ENCODE measurements at regions not wholly inside any gene's neighbourhood (a gene's known extent, or its start where the extent isn't known, plus 50 kb on each side); places are given as distances from the start of the nearest gene placed in this dataset.
"Not testable (repeated sequence)": the region's sequence is repeated elsewhere in the genome, so short reads cannot be mapped to it uniquely, and the experiment has no call there.

DNA sequence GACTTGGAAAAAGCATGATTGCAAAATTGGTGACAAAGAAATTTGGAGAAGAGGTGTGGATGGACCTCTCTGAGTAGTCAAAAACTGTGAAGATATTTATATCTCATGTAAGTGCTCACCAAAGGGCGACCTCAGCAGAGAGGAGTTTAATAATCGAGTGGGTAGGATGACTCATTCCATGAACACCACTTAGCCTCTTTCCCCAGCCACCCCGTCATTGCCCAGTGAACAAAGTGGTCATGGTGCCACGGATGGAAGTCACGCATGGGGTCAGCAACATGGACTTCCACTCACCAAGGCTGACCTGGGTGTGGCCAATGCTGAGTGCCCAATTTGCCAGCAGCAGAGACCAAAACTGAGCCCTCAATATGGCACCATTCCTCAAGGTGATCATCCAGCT lies 997.4 kb upstream of the GYPC start:
- no peak for DNase-seq (ENCODE audit: extremely low spot score, insufficient read length, low read depth)

DNA sequence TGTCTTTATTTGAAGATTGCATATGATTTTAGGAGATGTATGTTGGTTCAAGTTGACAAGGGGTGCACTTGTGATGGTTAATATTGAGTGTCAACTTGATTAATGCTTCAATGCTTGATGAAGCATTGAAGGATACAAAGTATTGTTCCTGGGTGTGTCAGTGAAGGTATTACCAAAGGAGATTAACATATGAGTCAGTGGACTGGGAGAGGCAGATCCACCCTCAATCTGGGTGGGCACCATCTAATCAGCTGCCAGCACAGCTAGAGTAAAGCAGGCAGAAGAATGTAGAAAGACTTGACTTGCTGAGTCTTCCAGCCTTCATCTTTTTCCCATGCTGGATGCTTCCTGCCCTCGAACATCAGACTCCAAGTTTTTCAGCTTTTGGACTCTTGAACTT lies 995.6 kb upstream of the GYPC start:
- not testable (repeated sequence) for FAIRE-seq; DNase-seq (ENCODE audit: extremely low spot score, insufficient read length, low read depth)

More for the DNA sequence above, 997.4 kb upstream of the GYPC start:
- no peak for FAIRE-seq

DNA sequence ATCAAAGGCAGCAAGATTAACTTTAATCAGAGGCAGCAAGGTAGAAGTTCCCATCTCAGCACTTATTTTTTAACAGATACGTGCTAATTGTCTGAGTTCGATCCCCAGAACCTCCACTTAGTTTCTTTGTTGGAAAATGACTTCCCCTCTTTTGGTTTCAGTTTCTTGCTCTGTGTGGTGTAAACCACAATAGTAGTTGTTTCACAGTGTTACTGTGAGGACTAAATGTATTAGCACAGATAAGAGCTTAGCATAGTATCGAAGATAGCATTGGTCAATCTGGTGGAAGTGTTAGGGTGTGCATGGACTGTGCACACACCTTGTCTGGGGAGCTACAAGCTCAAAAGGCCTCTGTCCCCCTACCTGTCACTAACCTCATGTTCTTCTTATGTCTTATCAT lies 988.3 kb upstream of the GYPC start:
- no peak for FAIRE-seq

DNA sequence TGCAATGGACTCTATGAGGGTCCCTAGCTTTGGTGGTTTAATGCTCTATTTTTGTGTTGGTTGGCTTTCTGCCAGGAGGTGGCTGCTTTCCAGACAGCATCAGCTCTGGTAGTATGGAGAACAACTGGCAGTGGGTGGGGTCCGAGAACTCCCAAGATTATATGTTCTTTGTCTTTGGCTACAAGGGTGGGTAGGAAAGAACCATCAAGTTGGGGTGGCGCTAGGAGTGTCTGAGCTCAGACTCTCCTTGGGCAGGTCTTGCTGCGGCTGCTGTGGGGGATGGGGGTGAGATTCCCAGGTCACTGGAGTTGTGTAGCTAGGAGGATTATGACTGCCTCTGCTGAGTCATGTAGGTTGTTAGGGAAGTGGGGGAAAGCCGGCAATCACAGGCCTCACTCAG lies 976.1 kb upstream of the GYPC start:
- FAIRE-seq (no peak), DNase-seq (ENCODE audit: extremely low spot score, insufficient read length, low read depth) (no peak)

More for the DNA sequence above, 988.3 kb upstream of the GYPC start:
- DNase-seq (ENCODE audit: extremely low spot score, insufficient read length, low read depth) = no peak

DNA sequence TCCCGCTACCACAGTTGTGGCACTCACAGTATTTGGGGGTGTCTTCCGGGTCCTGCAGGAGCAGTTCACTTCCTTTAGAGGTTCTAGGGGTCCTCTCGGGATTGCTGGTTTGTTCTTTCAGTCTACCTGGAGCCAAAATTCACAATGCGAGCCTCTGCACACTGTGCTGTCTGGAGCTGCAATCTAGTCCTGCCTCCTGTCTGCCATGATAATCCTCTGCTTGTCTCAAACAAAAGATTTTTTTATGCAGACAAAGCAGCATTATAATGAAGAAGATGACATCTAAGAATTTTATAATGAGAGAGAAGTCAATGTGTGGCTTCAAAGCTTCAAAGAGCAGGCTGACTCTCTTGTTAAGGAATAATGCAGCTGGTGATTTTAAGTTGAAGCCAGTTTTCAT lies 975.1 kb upstream of the GYPC start:
- DNase-seq (ENCODE audit: extremely low spot score, insufficient read length, low read depth) (no peak), FAIRE-seq (no peak)

DNA sequence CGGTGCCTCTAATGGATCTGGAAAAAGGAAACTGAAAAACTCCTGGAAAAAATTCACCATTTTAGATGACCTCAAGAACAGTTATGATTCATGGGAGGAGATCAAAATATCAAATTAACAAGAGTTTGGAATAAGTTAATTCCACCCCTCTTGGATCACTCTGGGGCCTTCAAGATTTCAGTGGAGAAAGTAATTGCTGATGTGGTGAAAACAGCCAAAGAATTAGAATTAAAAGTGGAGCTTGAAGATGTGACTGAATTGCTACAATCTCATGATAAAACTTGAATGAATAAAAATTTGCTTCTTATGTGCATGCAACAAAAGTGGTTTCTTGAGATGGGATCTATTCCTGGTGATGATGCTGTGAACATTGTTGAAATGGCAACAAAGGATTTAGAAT lies 974.4 kb upstream of the GYPC start:
- DNase-seq (ENCODE audit: extremely low spot score, insufficient read length, low read depth) = no peak
- FAIRE-seq = no peak

DNA sequence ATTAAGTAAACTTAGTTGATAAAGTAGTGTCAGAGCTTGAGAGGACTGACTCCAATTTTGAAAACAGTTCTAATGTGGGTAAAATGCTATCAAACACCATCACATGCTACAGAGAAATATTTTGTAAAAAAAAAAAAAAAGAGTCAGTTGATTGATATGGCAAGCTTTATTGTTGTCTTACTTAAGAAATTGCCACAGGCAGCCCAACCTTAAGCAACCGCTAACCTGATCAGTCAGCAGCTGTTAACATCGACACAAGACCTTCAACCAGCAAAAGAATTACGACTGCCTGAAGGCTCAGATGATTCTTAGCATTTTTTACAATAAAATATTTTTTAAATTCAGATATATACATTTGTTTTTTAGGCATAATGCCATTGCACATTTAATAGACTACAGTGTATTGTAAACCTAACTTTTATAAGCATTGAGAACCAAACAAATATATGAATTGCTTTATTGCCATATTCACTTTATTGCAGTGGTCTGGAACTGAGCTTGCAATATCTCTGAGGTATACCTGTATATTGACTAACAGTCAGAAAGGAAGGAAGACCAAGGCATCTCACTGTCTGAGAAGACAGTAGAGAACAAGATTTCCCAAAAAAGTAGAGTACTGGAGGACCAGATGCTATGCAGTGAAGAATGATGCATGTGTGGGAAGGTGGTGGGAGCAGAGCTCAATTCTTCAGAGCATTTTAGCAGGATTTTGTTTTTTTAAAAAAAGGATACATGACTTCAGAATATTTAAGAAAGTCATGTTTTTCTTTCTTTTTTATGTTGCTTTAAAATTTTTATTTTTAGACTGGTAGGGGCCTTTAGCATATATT lies 973.8 kb upstream of the GYPC start:
- no peak for DNase-seq (ENCODE audit: extremely low spot score, insufficient read length, low read depth)
- no peak for FAIRE-seq

DNA sequence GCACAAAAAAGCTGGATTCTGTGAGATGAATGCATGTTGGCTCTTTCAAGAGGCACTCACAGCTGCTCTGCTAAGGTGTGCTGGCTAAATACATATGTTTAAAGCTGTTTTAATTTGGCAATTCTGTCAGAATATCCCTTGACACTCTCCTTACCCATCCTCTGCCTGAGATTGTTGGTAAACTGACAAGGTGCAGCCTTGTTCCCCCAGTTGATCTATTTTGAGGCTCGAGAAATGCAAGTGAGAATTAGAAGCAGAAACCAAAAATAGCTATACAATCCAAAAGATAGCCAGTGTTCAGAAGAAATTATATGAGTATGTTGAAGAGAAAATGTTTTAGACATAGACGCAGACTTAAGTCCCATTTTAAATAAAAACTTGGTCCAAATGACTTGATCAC lies 971.7 kb upstream of the GYPC start:
- no peak for DNase-seq (ENCODE audit: extremely low spot score, insufficient read length, low read depth)
- no peak for FAIRE-seq

DNA sequence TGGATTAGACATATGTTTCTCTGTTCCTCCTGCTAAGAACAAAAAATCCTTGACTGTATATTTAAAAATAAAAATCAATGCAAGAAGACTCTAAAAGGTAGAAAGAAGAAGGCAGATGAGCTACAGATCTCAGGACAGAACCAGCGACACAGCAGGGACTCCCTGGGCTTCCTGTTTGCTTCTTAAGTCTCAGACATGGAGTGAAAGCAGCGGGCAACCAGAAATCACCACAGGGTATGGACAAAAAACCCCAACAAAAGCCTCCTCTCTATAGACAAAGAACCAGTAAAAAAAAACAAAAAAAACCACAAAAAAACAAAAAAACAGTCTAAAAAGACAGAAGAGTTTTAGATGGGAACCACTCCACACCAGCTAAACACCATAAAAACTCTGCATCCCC lies 971.0 kb upstream of the GYPC start:
- DNase-seq (ENCODE audit: extremely low spot score, insufficient read length, low read depth) (no peak), FAIRE-seq (no peak)

DNA sequence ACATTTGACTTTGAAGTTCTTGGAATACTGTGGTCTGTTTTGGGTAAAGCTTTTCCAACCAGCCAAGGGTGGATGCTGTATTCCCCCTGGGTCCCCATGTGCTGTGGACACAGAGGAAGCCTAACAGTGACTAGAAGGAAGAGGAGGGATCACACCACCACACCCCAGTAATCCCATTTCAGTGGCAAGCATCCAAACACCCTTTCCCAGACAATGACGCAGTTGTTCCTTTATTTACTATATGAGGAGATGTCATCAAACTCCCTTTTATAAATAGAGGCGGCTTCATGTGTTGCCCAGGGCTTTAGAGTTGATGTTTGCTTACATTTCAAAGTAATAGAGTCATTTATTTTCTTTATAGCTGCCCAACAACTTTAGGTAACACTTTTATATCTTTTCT lies 959.4 kb upstream of the GYPC start:
- DNase-seq (ENCODE audit: extremely low spot score, insufficient read length, low read depth) (no peak), FAIRE-seq (no peak)

DNA sequence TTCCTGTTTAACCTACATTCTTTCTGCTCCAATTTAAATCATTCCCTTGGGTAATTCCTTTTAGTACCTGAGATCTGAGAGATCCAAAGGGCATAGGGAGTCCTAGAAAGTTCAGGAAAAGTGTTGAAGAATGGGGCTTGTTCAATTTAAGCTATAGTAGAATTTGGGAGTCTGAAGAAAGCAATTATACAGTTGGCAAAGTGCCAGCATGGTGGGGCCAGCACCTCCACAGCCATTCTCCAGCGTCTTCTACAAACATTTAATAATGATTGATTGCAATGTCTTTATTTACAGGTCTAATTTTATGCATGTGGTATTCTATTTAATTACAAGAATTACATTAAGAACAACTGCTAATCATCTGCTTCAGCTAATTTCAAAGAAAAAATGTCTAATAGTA lies 957.7 kb upstream of the GYPC start:
- no peak for FAIRE-seq
- DNase-seq (ENCODE audit: extremely low spot score, insufficient read length, low read depth) = no peak

DNA sequence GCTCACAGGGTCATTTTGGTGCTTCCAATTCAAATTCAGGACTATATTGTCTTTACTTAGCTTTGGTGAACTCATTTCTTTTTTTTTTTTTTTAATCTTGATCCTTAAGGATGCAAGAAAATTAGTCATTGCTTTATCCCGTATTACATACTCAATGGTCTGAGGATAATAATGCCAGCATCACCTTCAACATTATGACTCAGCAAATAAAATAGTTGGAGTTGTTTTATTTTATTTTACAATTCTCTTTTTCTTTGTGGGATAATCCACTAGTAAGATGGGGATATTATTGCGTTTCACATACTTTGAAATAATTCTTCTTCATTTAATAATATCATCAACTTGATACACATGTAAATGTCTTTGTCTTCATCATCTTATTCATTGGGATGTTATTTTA lies 954.9 kb upstream of the GYPC start:
- FAIRE-seq = no peak
- no peak for DNase-seq (ENCODE audit: extremely low spot score, insufficient read length, low read depth)

DNA sequence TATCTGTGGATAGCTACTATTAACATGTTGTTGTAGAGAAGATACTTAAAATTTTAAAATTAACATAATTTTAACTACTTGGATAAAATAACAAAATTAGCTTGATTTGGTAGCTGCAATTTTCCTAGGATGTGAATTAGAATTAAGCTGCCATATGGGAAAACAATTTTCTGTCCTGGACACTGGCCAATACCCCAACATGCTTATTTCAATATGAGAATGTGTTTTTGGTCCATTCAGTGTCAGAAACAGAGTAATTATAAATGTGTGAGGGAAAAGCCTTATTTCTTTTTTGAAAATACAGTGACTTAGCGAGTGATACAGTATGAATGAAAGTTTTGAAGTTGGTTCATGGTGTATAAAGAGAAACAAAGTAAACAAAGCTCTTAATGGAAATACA lies 948.3 kb upstream of the GYPC start:
- FAIRE-seq (no peak), DNase-seq (ENCODE audit: extremely low spot score, insufficient read length, low read depth) (no peak)

DNA sequence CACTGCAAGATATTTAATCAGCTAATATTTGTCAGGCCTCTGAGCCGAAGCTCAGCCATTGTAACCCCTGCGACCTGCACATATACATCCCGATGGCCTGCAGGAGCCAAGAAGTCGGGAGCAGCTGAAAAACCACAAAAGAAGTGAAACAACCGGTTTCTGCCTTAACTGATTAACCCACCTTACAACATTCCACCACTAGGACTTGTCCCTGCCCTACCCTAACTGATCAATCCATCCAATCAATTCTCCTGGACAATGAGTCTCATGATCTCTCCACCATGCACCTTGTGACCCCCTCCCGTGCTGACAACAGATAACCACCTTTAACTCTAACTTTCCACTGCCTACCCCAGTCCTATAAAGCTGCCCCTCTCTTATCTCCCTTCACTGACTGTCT lies 945.4 kb upstream of the GYPC start:
- FAIRE-seq (no peak), DNase-seq (ENCODE audit: extremely low spot score, insufficient read length, low read depth) (no peak)

DNA sequence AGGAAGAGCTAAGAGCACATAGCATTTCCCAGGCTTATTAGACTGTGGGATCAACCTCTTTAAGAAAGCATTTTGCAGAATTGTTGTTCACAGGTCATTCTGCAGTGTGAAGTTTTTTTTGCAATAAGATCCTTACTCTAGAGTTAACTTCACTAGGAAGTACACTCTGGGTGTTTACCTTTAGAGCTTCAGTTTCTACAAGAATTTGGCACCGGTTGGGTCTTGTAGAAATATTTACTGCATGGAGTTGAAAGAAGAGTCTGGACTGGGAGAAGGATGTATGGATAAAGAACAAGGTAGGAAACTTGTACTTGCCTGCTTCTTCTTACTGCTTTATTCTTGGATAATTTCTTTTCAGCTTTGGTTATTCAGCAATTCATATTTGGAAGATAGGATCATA lies 944.9 kb upstream of the GYPC start:
- FAIRE-seq = no peak
- DNase-seq (ENCODE audit: extremely low spot score, insufficient read length, low read depth) = no peak

DNA sequence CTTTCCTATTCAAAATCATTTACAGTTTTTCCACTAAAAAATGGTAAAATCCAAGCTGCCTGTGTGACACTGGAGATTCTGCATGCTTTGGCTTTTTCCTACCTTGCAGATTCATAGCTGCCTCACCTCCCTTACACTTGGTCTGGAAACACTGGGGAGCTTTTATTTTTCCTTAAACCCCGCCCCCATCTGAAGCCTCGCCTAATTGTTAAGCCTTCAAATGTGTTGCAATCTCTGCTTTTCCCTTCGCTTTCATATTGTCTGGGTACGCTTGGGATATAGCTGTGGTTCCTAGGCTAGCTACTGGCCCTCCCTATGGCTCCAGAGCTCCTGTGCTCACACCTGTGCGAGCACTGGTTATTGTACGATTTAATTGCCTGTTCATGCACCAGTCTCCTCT lies 942.4 kb upstream of the GYPC start:
- DNase-seq (ENCODE audit: extremely low spot score, insufficient read length, low read depth) (no peak), FAIRE-seq (no peak)

DNA sequence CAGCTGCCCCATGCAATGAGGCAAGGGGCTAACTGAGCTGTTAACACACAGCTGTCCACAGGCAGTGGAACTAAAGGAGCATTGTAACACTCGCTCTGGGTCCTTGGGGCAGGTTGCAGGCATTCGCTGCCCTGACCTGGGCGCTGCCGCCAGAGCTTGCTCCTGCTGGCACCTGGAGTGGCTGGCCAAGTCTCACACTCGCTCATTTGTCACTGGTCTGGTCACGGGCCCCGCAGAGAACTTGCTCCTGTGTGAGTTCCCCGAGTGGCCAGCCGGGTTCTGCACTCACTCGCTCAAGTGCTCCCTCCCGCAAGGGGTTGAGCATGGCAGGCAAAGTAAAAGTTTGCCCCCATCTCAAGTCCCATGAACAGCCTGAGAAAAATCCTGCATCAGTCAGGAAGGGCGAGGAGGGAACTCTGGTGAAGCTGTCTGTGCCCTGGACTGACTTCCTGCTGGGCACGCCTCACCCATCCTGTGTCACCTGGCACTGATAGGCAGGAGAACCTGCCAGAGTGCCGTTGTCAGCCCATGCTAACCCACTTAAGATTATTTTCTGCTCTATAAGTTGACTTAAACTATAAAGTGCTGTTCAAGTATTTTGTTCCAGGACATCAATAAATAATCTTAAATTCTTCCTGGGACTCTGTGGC lies 934.8 kb upstream of the GYPC start:
- DNase-seq (ENCODE audit: extremely low spot score, insufficient read length, low read depth) = no peak
- FAIRE-seq = no peak

DNA sequence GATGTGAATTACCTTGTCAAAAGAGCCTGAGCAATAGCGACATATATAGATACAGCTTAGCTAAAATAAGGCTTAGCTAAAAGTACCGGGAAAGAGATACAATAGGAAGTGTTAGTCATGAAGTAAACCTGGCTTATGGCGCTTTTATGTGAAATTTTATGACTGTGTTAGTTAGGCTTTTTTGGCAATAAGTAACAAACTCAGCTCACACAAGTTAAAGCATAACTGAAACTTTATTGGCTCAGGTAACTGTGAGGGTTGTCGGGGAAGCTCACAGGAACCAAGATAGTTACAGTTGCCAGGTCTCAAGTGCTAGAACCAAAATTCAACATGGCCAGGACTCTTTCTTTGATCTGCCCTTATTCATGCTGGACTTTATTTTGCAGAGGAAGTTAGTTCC lies 925.0 kb upstream of the GYPC start:
- no peak for DNase-seq (ENCODE audit: extremely low spot score, insufficient read length, low read depth)
- FAIRE-seq = no peak

DNA sequence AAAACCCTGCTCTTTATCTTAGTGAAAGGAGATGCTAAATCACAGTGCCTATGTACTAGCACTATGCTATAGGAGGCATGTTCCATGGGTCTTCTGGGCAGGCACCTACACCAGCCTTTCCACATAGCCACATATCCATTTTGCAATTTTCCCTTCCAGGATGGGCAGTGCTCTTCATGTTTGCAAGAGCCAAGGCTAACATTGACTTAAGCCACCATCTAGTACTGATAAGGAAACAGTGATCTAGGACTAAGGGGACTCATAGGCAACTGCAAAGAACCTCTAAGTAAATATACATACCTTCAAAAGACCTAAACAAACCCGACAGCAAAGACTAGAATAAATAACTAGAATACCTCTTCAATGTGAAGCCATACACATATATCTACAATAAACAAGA lies 919.7 kb upstream of the GYPC start:
- FAIRE-seq (no peak), DNase-seq (ENCODE audit: extremely low spot score, insufficient read length, low read depth) (no peak)

DNA sequence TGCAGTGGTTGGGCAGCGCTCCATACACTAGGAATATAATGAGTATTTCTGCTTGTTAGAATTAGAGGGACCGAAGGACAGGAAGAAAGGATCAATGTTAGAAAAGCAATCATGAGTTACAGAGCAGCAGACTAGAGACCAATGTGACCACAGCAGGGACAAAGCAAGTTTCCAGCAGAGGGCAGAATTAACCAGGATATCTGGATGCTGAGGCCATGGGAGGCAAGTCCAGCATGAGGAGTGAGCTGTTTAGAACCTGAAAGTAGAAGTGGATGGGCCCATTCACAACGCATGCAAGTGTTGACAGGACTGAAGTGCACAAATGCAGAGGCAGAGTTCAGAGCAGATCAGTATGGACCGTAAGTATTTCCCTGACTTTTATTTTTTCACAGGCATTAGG lies 910.4 kb upstream of the GYPC start:
- FAIRE-seq = no peak
- no peak for DNase-seq (ENCODE audit: extremely low spot score, insufficient read length, low read depth)

DNA sequence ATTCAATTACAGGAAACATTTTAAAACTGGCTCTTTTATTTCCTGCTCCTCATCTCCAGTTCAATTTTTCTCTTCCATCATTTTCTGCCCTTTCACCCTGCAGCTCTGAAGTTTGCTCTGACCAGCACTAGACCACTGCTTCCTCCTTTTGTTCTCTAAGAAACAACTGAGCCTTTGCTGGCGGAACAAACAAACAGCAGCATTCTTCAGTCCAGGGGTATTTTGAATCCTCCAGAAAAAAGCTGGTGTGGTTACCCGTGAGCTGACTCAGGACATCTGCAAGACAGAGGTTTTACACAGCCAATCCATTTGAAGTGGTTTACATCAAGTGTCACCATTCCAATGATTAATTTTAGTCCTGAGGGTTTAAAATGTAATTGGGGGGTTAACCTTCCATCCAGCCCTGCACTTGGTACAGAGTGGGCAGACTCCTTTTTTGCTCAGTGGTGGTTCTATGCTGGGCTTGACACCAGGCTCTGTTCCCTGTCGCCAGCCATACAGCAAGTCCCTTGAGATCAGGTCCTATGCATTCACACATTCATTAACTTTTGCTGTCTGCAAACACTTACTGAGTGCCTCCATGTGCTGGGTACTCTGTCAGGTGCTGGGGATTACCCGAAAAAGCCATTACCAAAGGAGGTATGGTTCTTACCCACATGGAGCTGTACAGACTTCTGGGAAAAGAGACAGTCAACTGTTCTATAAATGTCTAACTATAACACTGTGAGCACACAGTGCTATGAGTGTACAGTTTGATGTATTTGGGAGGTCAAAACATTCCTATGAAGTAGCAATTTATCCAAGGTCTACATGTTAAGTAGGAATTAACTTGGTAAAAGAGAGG lies 909.4 kb upstream of the GYPC start:
- FAIRE-seq = no peak
- no peak for DNase-seq (ENCODE audit: extremely low spot score, insufficient read length, low read depth)

Measured in GM18507 (cell line).